H1 (cell line): ENCODE measurements at regions not wholly inside any gene's neighbourhood (a gene's known extent, or its start where the extent isn't known, plus 50 kb on each side); places are given as distances from the start of the nearest gene placed in this dataset.
A peak's percentile ranks its signal among the peaks of the same experiment; 100 is the strongest.

Experiments used
- CTCF ChIA-PET: fragments of 300-600 bp; sonication (Branson Sonifier 250); formaldehyde crosslinking; loops from one replicate; lab custom pipeline; 2021; ENCODE audit not compliant: partially characterized antibody; lab: Charles Lee
- POLR2A ChIA-PET: fragments of 300-600 bp; sonication (Branson Sonifier 250); formaldehyde crosslinking; loops from one replicate; lab custom pipeline; 2021; ENCODE audit warnings: inconsistent platforms; ENCODE audit not compliant: partially characterized antibody; lab: Charles Lee
- DNase-seq, 2 experiments: peaks; one replicate each; pipeline versions ENCODE4 v3.0.0 to v3.0.0-alpha.2; 2010 to 2022; ENCODE audit warnings: low spot score in 2 of 2, low read depth in 1 of 2, mixed read lengths in 1 of 2
- FAIRE-seq: peaks from 2 replicates; lab custom pipeline; 2011; peaks lifted over from hg19 to GRCh38; lab: Jason Lieb, UNC
- H2AFZ ChIP-seq: 2 replicates; pipeline ENCODE4 v1.8.1; 2012; ENCODE audit warnings: low read length, inconsistent platforms
- H2AK5ac ChIP-seq: 2 replicates; pipeline ENCODE4 v1.6.1; 2013; ENCODE audit warnings: low read depth, low read length
- H2BK120ac ChIP-seq: replicated peaks from 2 replicates; pipeline ENCODE3; 2013; ENCODE audit warnings: low read depth, low read length, inconsistent platforms
- H2BK12ac ChIP-seq: 2 replicates; pipeline ENCODE4 v1.6.1; 2013; ENCODE audit warnings: low read depth, low read length
- H2BK15ac ChIP-seq: 2 replicates; pipeline ENCODE4 v1.6.1; 2013; ENCODE audit warnings: low read length
- H2BK20ac ChIP-seq: 2 replicates; pipeline ENCODE4 v1.6.1; 2013; ENCODE audit warnings: low read length
- H2BK5ac ChIP-seq: 2 replicates; pipeline ENCODE4 v1.6.1; 2013; ENCODE audit warnings: low read depth, low read length
- H3K14ac ChIP-seq: 2 replicates; pipeline ENCODE4 v1.6.1; 2013; ENCODE audit warnings: inconsistent platforms; ENCODE audit not compliant: insufficient read length
- H3K18ac ChIP-seq: 2 replicates; pipeline ENCODE4 v1.6.1; 2013; ENCODE audit warnings: low read length; ENCODE audit errors: extremely low read depth
- H3K23ac ChIP-seq: 2 replicates; pipeline ENCODE4 v1.6.1; 2013; ENCODE audit warnings: inconsistent platforms; ENCODE audit not compliant: insufficient read length
- H3K23me2 ChIP-seq: 2 replicates; pipeline ENCODE4 v1.6.1; 2013; ENCODE audit warnings: low read depth, low read length
- H3K27ac ChIP-seq: 2 replicates; pipeline ENCODE4 v1.6.1; 2011; ENCODE audit warnings: low read depth, low read length, inconsistent platforms
- H3K27me3 ChIP-seq, 4 experiments: replicated peaks in 1 of 4; 1 replicate in 1 of 4; 2 replicates in 3 of 4; pipeline versions ENCODE4 v1.6.1 to v1.8.1; 2011 to 2013; ENCODE audit warnings: low read length in 3 of 4, mild to moderate bottlenecking in 3 of 4, inconsistent platforms in 2 of 4, mixed read lengths in 2 of 4, moderate library complexity in 1 of 4; ENCODE audit not compliant: control insufficient read depth in 3 of 4, insufficient read depth in 3 of 4; ENCODE audit errors: extremely low read depth in 1 of 4
- H3K36me3 ChIP-seq, 4 experiments: 2 replicates each; pipeline versions ENCODE4 v1.6.1 to v1.8.1; 2011 to 2013; ENCODE audit warnings: mild to moderate bottlenecking in 4 of 4, low read length in 3 of 4, moderate library complexity in 2 of 4, control low read depth in 1 of 4, inconsistent platforms in 1 of 4; ENCODE audit not compliant: insufficient read depth in 4 of 4, control insufficient read depth in 2 of 4
- H3K4ac ChIP-seq: replicated peaks from 2 replicates; pipeline ENCODE3; 2013; ENCODE audit warnings: low read length, low read depth, mixed read lengths, inconsistent platforms; ENCODE audit not compliant: insufficient read length
- H3K4me1 ChIP-seq, 4 experiments: replicated peaks in 1 of 4; 1 replicate in 1 of 4; 2 replicates in 3 of 4; pipeline versions ENCODE4 v1.6.1 to v1.8.1; 2011 to 2013; ENCODE audit warnings: low read length in 3 of 4, inconsistent platforms in 2 of 4, mixed read lengths in 1 of 4; ENCODE audit not compliant: insufficient read depth in 4 of 4, control insufficient read depth in 3 of 4
- H3K4me2 ChIP-seq, 2 experiments: 2 replicates each; pipeline versions ENCODE4 v1.6.1 to v1.8.1; 2011 to 2013; ENCODE audit warnings: low read depth in 2 of 2, low read length in 2 of 2, control low read depth in 1 of 2, inconsistent platforms in 1 of 2, mild to moderate bottlenecking in 1 of 2; ENCODE audit not compliant: insufficient read depth in 1 of 2
- H3K4me3 ChIP-seq, 4 experiments: fragments of 200-600, 300-600 bp in 1 of 4; sonication (generic), shearing (Covaris generic), sonication (Bioruptor Twin) in 1 of 4; 2 replicates each; pipeline versions ENCODE4 v1.5.1 to v1.8.1; 2011 to 2016; ENCODE audit warnings: low read length in 4 of 4, low read depth in 3 of 4, control low read depth in 2 of 4, inconsistent platforms in 2 of 4, mild to moderate bottlenecking in 2 of 4, mixed read lengths in 1 of 4, moderate library complexity in 1 of 4; ENCODE audit not compliant: insufficient read depth in 2 of 4; ENCODE audit errors: extremely low read depth in 1 of 4
- H3K56ac ChIP-seq: replicated peaks from 2 replicates; pipeline ENCODE3; 2013; ENCODE audit warnings: low read depth, mild to moderate bottlenecking, mixed read lengths, low read length, inconsistent platforms; ENCODE audit not compliant: insufficient read length
- H3K79me1 ChIP-seq: 2 replicates; pipeline ENCODE4 v1.6.1; 2013; ENCODE audit warnings: low read depth, low read length, control low read depth
- H3K79me2 ChIP-seq, 2 experiments: 2 replicates each; pipeline versions ENCODE4 v1.6.1 to v1.8.1; 2012 to 2013; ENCODE audit warnings: low read length in 2 of 2, mild to moderate bottlenecking in 2 of 2, inconsistent platforms in 1 of 2; ENCODE audit not compliant: insufficient read depth in 2 of 2, control insufficient read depth in 1 of 2
- H3K9ac ChIP-seq, 4 experiments: replicated peaks in 1 of 4; 1 replicate in 1 of 4; 2 replicates in 3 of 4; pipeline versions ENCODE4 v1.6.1 to v1.8.1; 2011 to 2013; ENCODE audit warnings: low read depth in 3 of 4, low read length in 3 of 4, control low read depth in 2 of 4, mild to moderate bottlenecking in 2 of 4, moderate library complexity in 2 of 4, inconsistent platforms in 1 of 4; ENCODE audit errors: extremely low read depth in 1 of 4
- H3K9me3 ChIP-seq, 2 experiments: 2 replicates each; pipeline versions ENCODE4 v1.6.1 to v1.8.1; 2012 to 2013; ENCODE audit warnings: mild to moderate bottlenecking in 2 of 2, moderate library complexity in 2 of 2, control low read depth in 1 of 2, inconsistent platforms in 1 of 2, low read depth in 1 of 2, low read length in 1 of 2, mixed read lengths in 1 of 2; ENCODE audit not compliant: insufficient read depth in 2 of 2
- H4K20me1 ChIP-seq, 2 experiments: replicated peaks in 1 of 2; 2 replicates each; pipeline versions ENCODE3 to v1.8.1; 2011 to 2013; ENCODE audit warnings: inconsistent platforms in 2 of 2, low read length in 2 of 2, mild to moderate bottlenecking in 1 of 2; ENCODE audit not compliant: insufficient read depth in 2 of 2, control insufficient read depth in 1 of 2
- H4K5ac ChIP-seq: 2 replicates; pipeline ENCODE4 v1.6.1; 2013; ENCODE audit warnings: low read length, low read depth, mixed read lengths, inconsistent platforms; ENCODE audit not compliant: insufficient read length
- H4K8ac ChIP-seq: 2 replicates; pipeline ENCODE4 v1.8.0; 2013; ENCODE audit warnings: mild to moderate bottlenecking, moderate library complexity, low read length, inconsistent platforms; ENCODE audit not compliant: insufficient read depth; ENCODE audit errors: extremely low read depth
- H4K91ac ChIP-seq: replicated peaks from 2 replicates; pipeline ENCODE3; 2013; ENCODE audit warnings: low read length, mixed read lengths, inconsistent platforms; ENCODE audit not compliant: insufficient read length
- BCL11A ChIP-seq, 2 experiments: IDR thresholded peaks; one replicate each; pipeline ENCODE4 v1.6.1; 2011; ENCODE audit warnings: low read depth in 2 of 2, low read length in 2 of 2, mild to moderate bottlenecking in 2 of 2
- E2F6 ChIP-seq: IDR thresholded peaks from 2 replicates; pipeline ENCODE4 v1.6.1; 2012; ENCODE audit warnings: inconsistent platforms
- MAX ChIP-seq: IDR thresholded peaks from 2 replicates; pipeline ENCODE4 v1.6.1; 2012; ENCODE audit warnings: inconsistent platforms
- NRF1 ChIP-seq: IDR thresholded peaks from 2 replicates; pipeline ENCODE4 v1.6.1; 2011; ENCODE audit warnings: mild to moderate bottlenecking, low read depth, low read length, improper control_type of control experiment
- PHF8 ChIP-seq: fragments of 200-600 bp; sonication (generic); conservative IDR thresholded peaks from 2 replicates; pipeline ENCODE4 v1.7.1; 2012; ENCODE audit warnings: low read depth, mild to moderate bottlenecking, inconsistent platforms, low read length, moderate library complexity
- RFX5 ChIP-seq: IDR thresholded peaks from 2 replicates; pipeline ENCODE4 v1.6.1; 2011; ENCODE audit warnings: low read depth, low read length, improper control_type of control experiment, borderline replicate concordance
- SIX5 ChIP-seq: IDR thresholded peaks from 2 replicates; pipeline ENCODE4 v1.6.1; 2011; ENCODE audit warnings: mild to moderate bottlenecking, low read depth, low read length
- SP2 ChIP-seq: IDR thresholded peaks from 2 replicates; pipeline ENCODE4 v1.6.1; 2012; ENCODE audit warnings: mild to moderate bottlenecking, low read length, inconsistent platforms
- TBP ChIP-seq: IDR thresholded peaks from 2 replicates; pipeline ENCODE4 v1.6.1; 2011; ENCODE audit warnings: low read depth, low read length, improper control_type of control experiment
- WGBS, 2 experiments: shearing (Covaris generic) in 1 of 2; methylation state at CpG; one replicate each; pipeline versions ENCODE4 v1.1.6 to v1.1.7; 2013 to 2015; ENCODE audit warnings: low lambda C conversion rate in 2 of 2, mixed read lengths in 2 of 2, inconsistent platforms in 1 of 2, low coverage in 1 of 2, missing lambda C conversion rate in 1 of 2; ENCODE audit not compliant: insufficient replicate concordance in 2 of 2, insufficient coverage in 1 of 2, insufficient read length in 1 of 2; ENCODE audit errors: extremely low coverage in 1 of 2, missing lambda C conversion rate in 1 of 2; 5-methylcytosine and 5-hydroxymethylcytosine counted together
- TF ChIP-seq, protein P1 (sequence below): IDR thresholded peaks from 2 replicates; pipeline ENCODE4 v1.6.1; 2011; ENCODE audit warnings: low read depth, mild to moderate bottlenecking, low read length; ENCODE audit not compliant: insufficient read depth

GRCh38 chrX:30971774-30972603 lies 82.9 kb upstream of the TAB3 start:
- POLR2A ChIA-PET, result interaction anchor here (0.5 kb wide), 1 partner anchor 124 kb away, joined by 3 read pairs; no protein-coding TSS in a partner anchor
- Histone ChIP-seq H3K14ac (no peak overlapping the region), H3K36me3 (no peaks in the 10 kb centered on the region), H3K4me3 (peak overlapping the region in 2 of 4 experiments; percentile 14 to 43; a peak in 2 of 8 replicates), H3K27ac (no peak overlapping the region), H3K56ac (no peak overlapping the region), H2AFZ (peak overlapping the region; percentile 99), H3K79me1 (no peaks in the 10 kb centered on the region), H3K23me2 (no peaks in the 10 kb centered on the region), H3K79me2 (no peaks in the 10 kb centered on the region), H2BK15ac (no peak overlapping the region), H2BK120ac (no peak overlapping the region), H4K20me1 (no peaks in the 10 kb centered on the region), H4K8ac (no peak overlapping the region), H2BK12ac (no peak overlapping the region), H3K4me2 (peak overlapping the region; percentile 13 to 54; a peak in 3 of 4 replicates), H2AK5ac (no peak overlapping the region), H3K23ac (no peak overlapping the region), H3K9ac (no peak overlapping the region), H4K91ac (no peak overlapping the region), H3K9me3 (no peaks in the 10 kb centered on the region), H3K4ac (no peak overlapping the region), H3K4me1 (no peaks in the 10 kb centered on the region), H4K5ac (no peak overlapping the region), H3K27me3 (peaks cover 0 to 3% (median 1%) of the 10 kb centered on the region in 4 experiments; a peak in 2 of 7 replicates), H2BK5ac (no peak overlapping the region), H2BK20ac (no peak overlapping the region), H3K18ac (no peak overlapping the region)
- CTCF ChIA-PET, result interaction anchor here (0.7 to 1.5 kb wide), 4 partner anchors 17 to 236 kb away, joined by 3 to 4 read pairs (median 3); no protein-coding TSS in a partner anchor
- DNase-seq, result peak in 1 of 2 experiments; percentile 1
- FAIRE-seq, result peak; percentile 55
- WGBS, 2 experiments, result 12% methylated on average over 9 of the region's 10 CpGs; no CpG with 5 or more reads in 1 of the 2 experiments
- TF ChIP-seq RFX5, result no peak
- TF ChIP-seq E2F6, result peak; percentile 50
- peak; percentile 73 for TF ChIP-seq MAX
- TF ChIP-seq, protein P1, sequence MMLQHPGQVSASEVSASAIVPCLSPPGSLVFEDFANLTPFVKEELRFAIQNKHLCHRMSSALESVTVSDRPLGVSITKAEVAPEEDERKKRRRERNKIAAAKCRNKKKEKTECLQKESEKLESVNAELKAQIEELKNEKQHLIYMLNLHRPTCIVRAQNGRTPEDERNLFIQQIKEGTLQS, result no peak
- TF ChIP-seq PHF8, result no peak
- no peak for TF ChIP-seq TBP
- TF ChIP-seq SIX5, result no peak
- TF ChIP-seq SP2, result no peak
- no peak for TF ChIP-seq BCL11A (IDR thresholded peaks at IDR 0.05; ENCODE audit: low read depth in 2 of 2, low read length in 2 of 2)
- TF ChIP-seq NRF1, result no peak
